Activated CD4-positive, alpha-beta T cell treated with anti-CD3 and anti-CD28 coated beads, Interleukin-2, Interleukin-6, amounts not matched to agents 100 ng/mL and 50 ng/mL, durations not matched to agents 16 hours and 8 hours (primary cell): ENCODE measurements at regions not wholly inside any gene's neighbourhood (a gene's known extent, or its start where the extent isn't known, plus 50 kb on each side); places are given as distances from the start of the nearest gene placed in this dataset.
"Not testable (repeated sequence)": the region's sequence is repeated elsewhere in the genome, so short reads cannot be mapped to it uniquely, and the experiment has no call there.

Experiments
- DNase-seq: peaks from one replicate; pipeline ENCODE4 v3.0.0-alpha.2; 2020

GRCh38 chr16:88165040-88165544, 213.9 kb downstream of the BANP start:
- not testable (repeated sequence) for DNase-seq

GRCh38 chr16:88165683-88166082, 214.4 kb downstream of the BANP start:
- not testable (repeated sequence) for DNase-seq

- DNase-seq: not testable (repeated sequence)
Measured at GRCh38 chr16:88166209-88166773, 215.1 kb downstream of the BANP start.

GRCh38 chr16:88167798-88168556, 214.8 kb upstream of the ZNF469 start:
- DNase-seq: not testable (repeated sequence)

- not testable (repeated sequence) for DNase-seq
Measured at GRCh38 chr16:88168557-88168949, 214.2 kb upstream of the ZNF469 start.

GRCh38 chr16:88169136-88169830, 213.5 kb upstream of the ZNF469 start:
- DNase-seq: not testable (repeated sequence)

GRCh38 chr16:88169831-88170165, 213.0 kb upstream of the ZNF469 start:
- not testable (repeated sequence) for DNase-seq

- DNase-seq: no peak
Measured at GRCh38 chr16:88170528-88170991, 212.2 kb upstream of the ZNF469 start.

- DNase-seq: not testable (repeated sequence)
Measured at GRCh38 chr16:88171126-88171525, 211.6 kb upstream of the ZNF469 start.

GRCh38 chr16:88176184-88176583, 206.6 kb upstream of the ZNF469 start:
- not testable (repeated sequence) for DNase-seq

GRCh38 chr16:88176591-88177180, 206.1 kb upstream of the ZNF469 start:
- DNase-seq: not testable (repeated sequence)

GRCh38 chr16:88178251-88178650, 204.5 kb upstream of the ZNF469 start:
- DNase-seq: not testable (repeated sequence)

GRCh38 chr16:88178896-88179295, 203.9 kb upstream of the ZNF469 start:
- DNase-seq: not testable (repeated sequence)

- not testable (repeated sequence) for DNase-seq
Measured at GRCh38 chr16:88182967-88183881, 199.5 kb upstream of the ZNF469 start.

GRCh38 chr16:88184053-88184452, 198.7 kb upstream of the ZNF469 start:
- not testable (repeated sequence) for DNase-seq

- DNase-seq: not testable (repeated sequence)
Measured at GRCh38 chr16:88184566-88185355, 198.0 kb upstream of the ZNF469 start.

- not testable (repeated sequence) for DNase-seq
Measured at GRCh38 chr16:88185406-88185805, 197.4 kb upstream of the ZNF469 start.

GRCh38 chr16:88185976-88186888, 196.5 kb upstream of the ZNF469 start:
- not testable (repeated sequence) for DNase-seq

- DNase-seq: not testable (repeated sequence)
Measured at GRCh38 chr16:88186889-88187870, 195.6 kb upstream of the ZNF469 start.
